WTC11 (cell line): ENCODE measurements at regions not wholly inside any gene's neighbourhood (a gene's known extent, or its start where the extent isn't known, plus 50 kb on each side); places are given as distances from the start of the nearest gene placed in this dataset.

ENCODE experiments used
- ATAC-seq: fragments of 200-7000 bp; cut with Tn5 transposase; 2 replicates; pipeline ENCODE4 v1.10.0; 2021; ENCODE audit warnings: mild to moderate bottlenecking, moderate library complexity
- CTCF ChIA-PET: fragments of 300-600 bp; sonication (Branson Sonifier 250); formaldehyde crosslinking; loops from one replicate; lab custom pipeline; 2021; ENCODE audit warnings: antibody characterized with exemption; lab: Charles Lee
- POLR2A ChIA-PET: fragments of 350-600 bp; sonication (Branson Sonifier 250); formaldehyde crosslinking; loops from one replicate; lab custom pipeline; 2021; ENCODE audit warnings: antibody characterized with exemption; lab: Charles Lee
- DNase-seq: peaks from one replicate; pipeline ENCODE4 v3.0.0; 2021; ENCODE audit warnings: low spot score
- H3K27ac Mint-ChIP-seq: 2 replicates; pipeline ENCODE4 v1.8.0; 2021; ENCODE audit warnings: mixed read lengths
- H3K27me3 Mint-ChIP-seq: 2 replicates; pipeline ENCODE4 v1.8.0; 2021; ENCODE audit warnings: low read depth, mild to moderate bottlenecking, moderate library complexity, mixed read lengths
- H3K36me3 Mint-ChIP-seq: 2 replicates; pipeline ENCODE4 v1.8.0; 2021; ENCODE audit warnings: mixed read lengths
- H3K4me1 Mint-ChIP-seq: 2 replicates; pipeline ENCODE4 v1.8.0; 2022; ENCODE audit warnings: mixed read lengths
- H3K4me3 Mint-ChIP-seq: 2 replicates; pipeline ENCODE4 v1.8.0; 2021; ENCODE audit warnings: mild to moderate bottlenecking, moderate library complexity, mixed read lengths
- H3K9me3 Mint-ChIP-seq: 2 replicates; pipeline ENCODE4 v1.8.0; 2021; ENCODE audit warnings: mixed read lengths
- ATF1 ChIP-seq: sonication (generic); formaldehyde crosslinking; IDR thresholded peaks from 2 replicates; pipeline ENCODE4 v1.8.1; 2023; ENCODE audit warnings: mild to moderate bottlenecking, moderate library complexity, missing genetic modification reagents
- CDX4 ChIP-seq: fragments of 250-450 bp; sonication (Bioruptor Pico); IDR thresholded peaks from 2 replicates; pipeline ENCODE4 v1.9.0; 2021; ENCODE audit warnings: moderate library complexity, mild to moderate bottlenecking, inconsistent platforms, borderline replicate concordance
- JAZF1 ChIP-seq: fragments of 250-450 bp; sonication (Bioruptor Pico); IDR thresholded peaks from 2 replicates; pipeline ENCODE4 v1.9.0; 2021; ENCODE audit warnings: moderate library complexity, mild to moderate bottlenecking, inconsistent platforms
- PRDM15 ChIP-seq: sonication (generic); formaldehyde crosslinking; IDR thresholded peaks from 2 replicates; pipeline ENCODE4 v1.8.0; 2022; ENCODE audit warnings: missing genetic modification reagents
- SOX15 ChIP-seq: fragments of 250-450 bp; sonication (Bioruptor Pico); IDR thresholded peaks from 2 replicates; pipeline ENCODE4 v1.9.0; 2021; ENCODE audit warnings: mild to moderate bottlenecking
- ZBTB43 ChIP-seq: sonication (generic); formaldehyde crosslinking; IDR thresholded peaks from 2 replicates; pipeline ENCODE4 v1.8.1; 2023; ENCODE audit warnings: mild to moderate bottlenecking, missing genetic modification reagents
- ZNF138 ChIP-seq: sonication (generic); formaldehyde crosslinking; conservative IDR thresholded peaks from 2 replicates; pipeline ENCODE4 v1.8.1; 2022; ENCODE audit warnings: mild to moderate bottlenecking, moderate library complexity, missing genetic modification reagents
- ZNF281 ChIP-seq: sonication (generic); formaldehyde crosslinking; IDR thresholded peaks from 2 replicates; pipeline ENCODE4 v1.8.0; 2023; ENCODE audit warnings: mild to moderate bottlenecking, missing genetic modification reagents
- TF ChIP-seq, protein P1 (sequence below): sonication (generic); formaldehyde crosslinking; conservative IDR thresholded peaks from 2 replicates; pipeline ENCODE4 v1.8.1; 2023; ENCODE audit warnings: mild to moderate bottlenecking, low read depth, missing genetic modification reagents, moderate library complexity
- TF ChIP-seq, protein P2 (sequence below): fragments of 250-450 bp; sonication (Bioruptor Pico); IDR thresholded peaks from 2 replicates; pipeline ENCODE4 v1.9.0; 2021; ENCODE audit warnings: mild to moderate bottlenecking, borderline replicate concordance

DNA sequence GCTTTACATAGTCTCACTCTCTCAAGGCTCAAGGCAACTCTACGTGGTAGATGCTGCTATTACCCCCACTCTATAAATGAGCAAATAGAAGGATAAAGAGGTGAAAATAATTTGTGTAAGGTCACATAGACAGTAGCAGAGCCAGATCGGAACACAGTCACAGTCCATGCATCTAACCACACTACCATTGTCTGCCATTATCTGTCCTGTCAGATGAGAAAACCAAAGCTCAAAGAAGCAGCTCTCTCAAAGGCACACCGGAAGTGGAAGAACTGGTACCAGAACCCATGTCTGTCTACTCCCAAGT is 134.4 kb upstream of the NUDT4 start:
- H3K36me3 Mint-ChIP-seq, result peaks cover 20% of the 10 kb centered on the region
- H3K4me3 Mint-ChIP-seq, result no peak overlapping the region
- peaks cover 17% of the 10 kb centered on the region for H3K4me1 Mint-ChIP-seq
- ChIA-PET CTCF (no interaction called here), POLR2A (no interaction called here)
- peaks cover 22% of the 10 kb centered on the region for H3K9me3 Mint-ChIP-seq
- no peak for TF ChIP-seq JAZF1 (CRISPR knock-in tag)
- TF ChIP-seq ATF1 (CRISPR knock-in tag), result no peak
- no peak for TF ChIP-seq ZNF138 (CRISPR knock-in tag)
- no peak for TF ChIP-seq CDX4 (CRISPR knock-in tag)
- TF ChIP-seq, protein P1, sequence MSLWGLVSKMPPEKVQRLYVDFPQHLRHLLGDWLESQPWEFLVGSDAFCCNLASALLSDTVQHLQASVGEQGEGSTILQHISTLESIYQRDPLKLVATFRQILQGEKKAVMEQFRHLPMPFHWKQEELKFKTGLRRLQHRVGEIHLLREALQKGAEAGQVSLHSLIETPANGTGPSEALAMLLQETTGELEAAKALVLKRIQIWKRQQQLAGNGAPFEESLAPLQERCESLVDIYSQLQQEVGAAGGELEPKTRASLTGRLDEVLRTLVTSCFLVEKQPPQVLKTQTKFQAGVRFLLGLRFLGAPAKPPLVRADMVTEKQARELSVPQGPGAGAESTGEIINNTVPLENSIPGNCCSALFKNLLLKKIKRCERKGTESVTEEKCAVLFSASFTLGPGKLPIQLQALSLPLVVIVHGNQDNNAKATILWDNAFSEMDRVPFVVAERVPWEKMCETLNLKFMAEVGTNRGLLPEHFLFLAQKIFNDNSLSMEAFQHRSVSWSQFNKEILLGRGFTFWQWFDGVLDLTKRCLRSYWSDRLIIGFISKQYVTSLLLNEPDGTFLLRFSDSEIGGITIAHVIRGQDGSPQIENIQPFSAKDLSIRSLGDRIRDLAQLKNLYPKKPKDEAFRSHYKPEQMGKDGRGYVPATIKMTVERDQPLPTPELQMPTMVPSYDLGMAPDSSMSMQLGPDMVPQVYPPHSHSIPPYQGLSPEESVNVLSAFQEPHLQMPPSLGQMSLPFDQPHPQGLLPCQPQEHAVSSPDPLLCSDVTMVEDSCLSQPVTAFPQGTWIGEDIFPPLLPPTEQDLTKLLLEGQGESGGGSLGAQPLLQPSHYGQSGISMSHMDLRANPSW (CRISPR knock-in tag), result no peak
- TF ChIP-seq ZNF281, result no peak
- no peak for TF ChIP-seq SOX15
- TF ChIP-seq, protein P2, sequence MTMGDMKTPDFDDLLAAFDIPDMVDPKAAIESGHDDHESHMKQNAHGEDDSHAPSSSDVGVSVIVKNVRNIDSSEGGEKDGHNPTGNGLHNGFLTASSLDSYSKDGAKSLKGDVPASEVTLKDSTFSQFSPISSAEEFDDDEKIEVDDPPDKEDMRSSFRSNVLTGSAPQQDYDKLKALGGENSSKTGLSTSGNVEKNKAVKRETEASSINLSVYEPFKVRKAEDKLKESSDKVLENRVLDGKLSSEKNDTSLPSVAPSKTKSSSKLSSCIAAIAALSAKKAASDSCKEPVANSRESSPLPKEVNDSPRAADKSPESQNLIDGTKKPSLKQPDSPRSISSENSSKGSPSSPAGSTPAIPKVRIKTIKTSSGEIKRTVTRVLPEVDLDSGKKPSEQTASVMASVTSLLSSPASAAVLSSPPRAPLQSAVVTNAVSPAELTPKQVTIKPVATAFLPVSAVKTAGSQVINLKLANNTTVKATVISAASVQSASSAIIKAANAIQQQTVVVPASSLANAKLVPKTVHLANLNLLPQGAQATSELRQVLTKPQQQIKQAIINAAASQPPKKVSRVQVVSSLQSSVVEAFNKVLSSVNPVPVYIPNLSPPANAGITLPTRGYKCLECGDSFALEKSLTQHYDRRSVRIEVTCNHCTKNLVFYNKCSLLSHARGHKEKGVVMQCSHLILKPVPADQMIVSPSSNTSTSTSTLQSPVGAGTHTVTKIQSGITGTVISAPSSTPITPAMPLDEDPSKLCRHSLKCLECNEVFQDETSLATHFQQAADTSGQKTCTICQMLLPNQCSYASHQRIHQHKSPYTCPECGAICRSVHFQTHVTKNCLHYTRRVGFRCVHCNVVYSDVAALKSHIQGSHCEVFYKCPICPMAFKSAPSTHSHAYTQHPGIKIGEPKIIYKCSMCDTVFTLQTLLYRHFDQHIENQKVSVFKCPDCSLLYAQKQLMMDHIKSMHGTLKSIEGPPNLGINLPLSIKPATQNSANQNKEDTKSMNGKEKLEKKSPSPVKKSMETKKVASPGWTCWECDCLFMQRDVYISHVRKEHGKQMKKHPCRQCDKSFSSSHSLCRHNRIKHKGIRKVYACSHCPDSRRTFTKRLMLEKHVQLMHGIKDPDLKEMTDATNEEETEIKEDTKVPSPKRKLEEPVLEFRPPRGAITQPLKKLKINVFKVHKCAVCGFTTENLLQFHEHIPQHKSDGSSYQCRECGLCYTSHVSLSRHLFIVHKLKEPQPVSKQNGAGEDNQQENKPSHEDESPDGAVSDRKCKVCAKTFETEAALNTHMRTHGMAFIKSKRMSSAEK, result no peak
- TF ChIP-seq ZBTB43, result no peak
- TF ChIP-seq PRDM15, result no peak
- H3K27me3 Mint-ChIP-seq, result no peaks in the 10 kb centered on the region
- DNase-seq (no peak), ATAC-seq (no peak)
- no peak overlapping the region for H3K27ac Mint-ChIP-seq
